Heart left ventricle (tissue), 13 donors: ENCODE measurements at regions not wholly inside any gene's neighbourhood (a gene's known extent, or its start where the extent isn't known, plus 50 kb on each side); places are given as distances from the start of the nearest gene placed in this dataset.

Experiments used
- CTCF ChIP-seq, 12 donors: fragments of 200-600 bp; sonication (generic) in 4 of 12; IDR thresholded peaks; one replicate each; pipeline versions ENCODE4 v1.5.0 to v1.8.0; 2018 to 2022; ENCODE audit warnings: antibody characterized with exemption in 12 of 12, mild to moderate bottlenecking in 5 of 12
- POLR2A ChIP-seq, 2 donors: fragments of 450-650 bp; IDR thresholded peaks; one replicate each; pipeline ENCODE4 v1.6.1; 2017; ENCODE audit warnings: antibody characterized with exemption in 2 of 2, mild to moderate bottlenecking in 2 of 2, moderate library complexity in 2 of 2
- donor health status: ischemic (EF 13 %, LVEDD 7.1; RV severe dilation, severe dysfunction).
- donor health status: DM: no; HTN: yes; CAD: no.
- donor health status: DM: no; HTN: no; CAD: no.
- donor health status: ischemic (EF 25% LVEDD 6.9; RV normal size, moderate dysfunction).
- donor health status: ischemic (EF 25% LVEDD 5.7; RV mildly dilated, moderate dysfunction).
- donor health status: ischemic (EF 35%, LVEDD 5.7; RV mildly dilated, moderate dysfunction).
- donor health status: nonischemic (EF 11% LVEDD 7.7; RV severe dilation, severe dysfunction).
- donor health status: DM: yes; HTN: yes; CAD: no.
- donor health status: PGD.
- donor health status: ischemic (EF 29% LVEDD 5.4; RV normal size, mild dysfunction).
- donor health status: nonischemic (EF 23%, LVEDD 6.1; RV moderate dilation, normal function).

- no peak for TF ChIP-seq CTCF (IDR thresholded peaks at IDR 0.05)
- TF ChIP-seq POLR2A (IDR thresholded peaks at IDR 0.05), result no peak
Measured at GRCh38 chr10:55329796-55330195, 528.8 kb upstream of the PCDH15 start.
